ENCODE measurements at regions not wholly inside any gene's neighbourhood (a gene's known extent, or its start where the extent isn't known, plus 50 kb on each side); places are given as distances from the start of the nearest gene placed in this dataset.

DNA sequence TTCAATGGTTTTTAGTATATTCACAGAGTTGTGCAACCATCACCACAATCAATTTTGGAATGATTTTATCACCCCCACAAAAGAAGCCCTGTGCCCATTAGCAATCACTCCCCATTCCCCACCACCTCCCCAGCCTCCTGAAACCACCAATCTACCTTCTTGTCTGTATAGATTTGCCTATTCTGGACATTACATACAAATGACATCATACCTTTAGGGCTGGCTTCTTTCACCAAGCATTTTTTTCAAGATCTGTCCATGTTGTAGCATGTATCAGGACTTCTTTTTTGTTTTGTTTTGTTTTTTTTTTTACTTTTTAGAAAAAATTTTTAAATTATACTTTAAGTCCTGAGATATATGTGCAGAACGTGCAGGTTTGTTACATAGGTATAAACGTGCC is 108.1 kb downstream of the RTL9 start:
- no peak overlapping the region for H3K27ac ChIP-seq (ENCODE audit: extremely low read length, insufficient read depth, low read length)
- no peaks in the 10 kb centered on the region for H3K36me3 ChIP-seq (replicated peaks in 1 of 2; ENCODE audit: control insufficient read depth in 1 of 2, insufficient read depth in 2 of 2, low read length in 2 of 2)
- no peaks in the 10 kb centered on the region for H3K27me3 ChIP-seq (ENCODE audit: control insufficient read depth in 1 of 2, insufficient read depth in 2 of 2, low read length in 2 of 2)
- no peak overlapping the region for H2AFZ ChIP-seq (ENCODE audit: low read length)
- ATAC-seq (no peak), DNase-seq (ENCODE audit: low spot score) (no peak), FAIRE-seq (no peak)
- H3K4me3 ChIP-seq (replicated peaks in 1 of 3; ENCODE audit: insufficient read depth in 1 of 3, low read depth in 2 of 3, low read length in 3 of 3): no peak overlapping the region
- CTCF ChIA-PET (ENCODE audit: low intra/inter-chr PET ratio, low total read pairs): no interaction called here
- no peaks in the 10 kb centered on the region for H4K20me1 ChIP-seq (ENCODE audit: insufficient read depth, low read length)
- POLR2A ChIA-PET: no interaction called here
- intact Hi-C loops (cut with micrococcal nuclease; ENCODE audit: unreplicated experiment): no loop called here
- BruUV-seq (replicated peaks): no TSS peak
- H3K79me2 ChIP-seq (ENCODE audit: insufficient read depth, low read length): no peaks in the 10 kb centered on the region
- in situ Hi-C loops (cut with HindIII; ENCODE audit: extremely low pct_ligation_motif_present, low pct_unique_long_range_greater_than_20kb): no loop called here
- H3K9ac ChIP-seq (ENCODE audit: insufficient read depth, low read depth, low read length): no peak overlapping the region
- no peaks in the 10 kb centered on the region for H3K4me1 ChIP-seq (ENCODE audit: insufficient read depth, low read length)
- peak; percentile 55 for TF ChIP-seq ATF7 (IDR thresholded peaks at IDR 0.05)
- no peak for TF ChIP-seq ATF7 (CRISPR knock-in tag; IDR thresholded peaks at IDR 0.05)
- no peak for TF ChIP-seq SUZ12 (IDR thresholded peaks at IDR 0.05; ENCODE audit: low read depth, low read length)
- WGBS (ENCODE audit: low lambda C conversion rate): 0% methylated on average over 2 of the region's 2 CpGs
- no peak overlapping the region for H3K4me2 ChIP-seq (ENCODE audit: low read depth, low read length)
- H3K9me3 ChIP-seq (ENCODE audit: low read length): no peaks in the 10 kb centered on the region

GRCh38 chrX:110472265-110472664 is 113.6 kb downstream of the RTL9 start:
- Histone ChIP-seq H3K36me3 (replicated peaks in 1 of 2; ENCODE audit: control insufficient read depth in 1 of 2, insufficient read depth in 2 of 2, low read length in 2 of 2) (no peaks in the 10 kb centered on the region), H3K9me3 (ENCODE audit: low read length) (no peaks in the 10 kb centered on the region), H4K20me1 (ENCODE audit: insufficient read depth, low read length) (no peaks in the 10 kb centered on the region), H3K4me1 (ENCODE audit: insufficient read depth, low read length) (no peaks in the 10 kb centered on the region), H2AFZ (ENCODE audit: low read length) (no peak overlapping the region), H3K27me3 (ENCODE audit: control insufficient read depth in 1 of 2, insufficient read depth in 2 of 2, low read length in 2 of 2) (no peaks in the 10 kb centered on the region), H3K4me2 (ENCODE audit: low read depth, low read length) (no peak overlapping the region), H3K27ac (ENCODE audit: extremely low read length, insufficient read depth, low read length) (no peak overlapping the region), H3K79me2 (ENCODE audit: insufficient read depth, low read length) (no peaks in the 10 kb centered on the region), H3K9ac (ENCODE audit: insufficient read depth, low read depth, low read length) (no peak overlapping the region), H3K4me3 (replicated peaks in 1 of 3; ENCODE audit: insufficient read depth in 1 of 3, low read depth in 2 of 3, low read length in 3 of 3) (no peak overlapping the region)
- FAIRE-seq (no peak), ATAC-seq (no peak), DNase-seq (ENCODE audit: low spot score) (no peak)
- no peak for TF ChIP-seq ZNF468 (CRISPR knock-in tag; IDR thresholded peaks at IDR 0.05)
- TF ChIP-seq KDM5B (CRISPR knock-in tag; IDR thresholded peaks at IDR 0.05; ENCODE audit: borderline replicate concordance): no peak
- TF ChIP-seq RNF2 (conservative IDR thresholded peaks at IDR 0.05; ENCODE audit: low read depth): no peak
- TF ChIP-seq, protein P1, sequence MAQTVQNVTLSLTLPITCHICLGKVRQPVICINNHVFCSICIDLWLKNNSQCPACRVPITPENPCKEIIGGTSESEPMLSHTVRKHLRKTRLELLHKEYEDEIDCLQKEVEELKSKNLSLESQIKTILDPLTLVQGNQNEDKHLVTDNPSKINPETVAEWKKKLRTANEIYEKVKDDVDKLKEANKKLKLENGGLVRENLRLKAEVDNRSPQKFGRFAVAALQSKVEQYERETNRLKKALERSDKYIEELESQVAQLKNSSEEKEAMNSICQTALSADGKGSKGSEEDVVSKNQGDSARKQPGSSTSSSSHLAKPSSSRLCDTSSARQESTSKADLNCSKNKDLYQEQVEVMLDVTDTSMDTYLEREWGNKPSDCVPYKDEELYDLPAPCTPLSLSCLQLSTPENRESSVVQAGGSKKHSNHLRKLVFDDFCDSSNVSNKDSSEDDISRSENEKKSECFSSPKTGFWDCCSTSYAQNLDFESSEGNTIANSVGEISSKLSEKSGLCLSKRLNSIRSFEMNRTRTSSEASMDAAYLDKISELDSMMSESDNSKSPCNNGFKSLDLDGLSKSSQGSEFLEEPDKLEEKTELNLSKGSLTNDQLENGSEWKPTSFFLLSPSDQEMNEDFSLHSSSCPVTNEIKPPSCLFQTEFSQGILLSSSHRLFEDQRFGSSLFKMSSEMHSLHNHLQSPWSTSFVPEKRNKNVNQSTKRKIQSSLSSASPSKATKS (CRISPR knock-in tag; IDR thresholded peaks at IDR 0.05): no peak
- TF ChIP-seq MAFF (IDR thresholded peaks at IDR 0.05; ENCODE audit: low read depth, low read length): peak; percentile 67
- TF ChIP-seq REXO4 (CRISPR knock-in tag; IDR thresholded peaks at IDR 0.05; ENCODE audit: borderline replicate concordance): no peak
- TF ChIP-seq MAFK (conservative IDR thresholded peaks at IDR 0.05 in 1 of 2, IDR thresholded peaks at IDR 0.05 in 1 of 2; ENCODE audit: low read length in 2 of 2): peak; percentile 52 to 81
- BruUV-seq (replicated peaks): no TSS peak
- intact Hi-C loops (cut with micrococcal nuclease; ENCODE audit: unreplicated experiment): no loop called here
- POLR2A ChIA-PET: no interaction called here
- CTCF ChIA-PET (ENCODE audit: low intra/inter-chr PET ratio, low total read pairs): no interaction called here
- in situ Hi-C loops (cut with HindIII; ENCODE audit: extremely low pct_ligation_motif_present, low pct_unique_long_range_greater_than_20kb): no loop called here
- 2% methylated on average over 3 of the region's 3 CpGs for WGBS (ENCODE audit: low lambda C conversion rate)

All from HepG2 (cell line).